Astrocyte of the spinal cord (primary cell): ENCODE measurements at regions not wholly inside any gene's neighbourhood (a gene's known extent, or its start where the extent isn't known, plus 50 kb on each side); places are given as distances from the start of the nearest gene placed in this dataset.
"Not testable (repeated sequence)": the region's sequence is repeated elsewhere in the genome, so short reads cannot be mapped to it uniquely, and the experiment has no call there.

ENCODE experiments used
- DNase-seq: peaks from one replicate; pipeline ENCODE4 v3.0.0; 2011; ENCODE audit warnings: low read depth, low spot score
- H3K4me3 ChIP-seq: 2 replicates; pipeline ENCODE4 v1.5.1; 2011; ENCODE audit warnings: low read depth, mild to moderate bottlenecking, low read length, moderate library complexity
- in situ Hi-C: cut with HindIII; loops from 2 replicates; pipeline ENCODE4 v1.10.0; 2017; ENCODE audit warnings: low sequenced_read_pairs
- TF ChIP-seq, protein P1 (sequence below): IDR thresholded peaks from 2 replicates; pipeline ENCODE4 v1.5.1; 2012; ENCODE audit warnings: low read depth, mild to moderate bottlenecking, low read length, inconsistent platforms

DNA sequence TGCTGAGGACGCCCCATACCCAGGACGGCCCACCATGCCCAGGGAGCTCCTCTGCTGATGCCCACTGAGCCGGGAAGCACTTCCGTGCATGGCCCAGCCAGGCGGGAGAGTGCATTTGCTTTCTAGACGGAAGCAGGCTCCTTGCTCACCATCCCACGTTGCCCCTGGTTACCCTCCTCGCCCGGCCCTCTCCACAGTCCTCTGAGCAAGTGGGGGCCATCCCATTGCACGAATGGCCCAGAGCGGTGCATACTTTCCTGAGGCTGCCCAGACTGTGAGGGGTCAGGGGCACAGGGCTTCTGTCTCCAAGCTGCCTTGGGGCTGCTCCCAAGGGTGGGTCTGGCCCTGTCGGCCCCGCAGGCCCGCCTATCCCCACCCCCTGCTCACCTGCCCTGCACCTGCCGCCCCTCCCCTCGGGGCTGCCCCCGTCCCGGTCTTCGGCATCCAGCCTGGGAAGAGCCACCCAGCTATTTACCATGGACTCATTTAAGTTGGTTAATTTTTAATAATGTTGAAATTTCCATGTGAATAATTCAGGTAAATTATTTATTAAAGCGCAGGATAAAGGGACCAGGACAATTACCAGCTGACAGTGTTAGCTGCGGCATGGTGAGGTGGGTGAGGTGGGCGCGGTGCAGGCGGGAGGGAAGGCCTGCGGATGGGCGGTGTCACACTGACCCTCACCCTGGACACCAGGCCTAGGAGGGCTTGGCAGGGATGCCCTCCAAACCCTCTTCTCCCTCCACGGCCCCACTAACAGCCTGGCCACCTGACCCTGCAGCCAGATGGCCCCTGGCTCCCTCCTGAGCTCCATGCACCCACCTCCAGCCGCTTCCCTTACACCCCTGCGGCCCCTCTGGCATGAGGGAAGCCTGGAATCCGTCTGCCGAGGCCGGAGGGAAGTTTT is 104.4 kb downstream of the MICALL2 start:
- no peak for DNase-seq

DNA sequence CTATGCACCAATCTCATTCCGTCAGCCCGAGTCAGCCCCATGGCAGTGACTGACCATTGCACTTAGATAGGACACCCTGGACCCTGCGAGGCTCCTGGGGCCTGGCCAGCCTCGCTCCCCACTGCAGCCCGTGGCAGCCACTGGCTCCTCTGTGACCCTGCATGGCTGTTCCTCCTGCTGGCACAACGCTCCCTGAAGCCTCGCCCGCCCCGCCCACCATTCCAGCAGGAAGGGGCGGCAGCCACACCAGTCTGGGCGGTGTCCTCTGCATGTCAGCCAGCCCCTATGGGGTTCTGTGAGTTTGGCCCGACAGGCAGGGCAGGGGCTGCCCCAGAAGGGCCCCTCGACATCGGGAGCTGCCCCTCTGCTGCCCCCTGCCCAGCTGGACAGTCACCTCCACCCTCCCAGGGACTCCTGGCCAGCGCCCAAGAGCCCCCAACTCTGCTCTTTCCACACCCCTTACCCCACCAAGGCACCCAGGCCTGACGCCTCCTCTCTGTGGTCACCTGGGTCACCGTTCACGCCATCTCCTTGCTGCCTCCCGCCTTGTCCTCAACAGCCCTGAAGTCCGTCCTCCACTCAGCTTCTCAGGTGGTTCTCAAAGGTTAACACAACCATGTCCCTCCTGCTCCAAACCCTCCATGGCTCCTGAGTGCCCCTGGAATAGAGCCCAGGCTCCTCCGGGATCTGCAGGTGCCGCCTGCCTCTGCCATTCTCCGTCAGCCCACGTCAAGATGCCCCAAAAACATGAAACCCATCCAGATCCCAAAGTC is 103.5 kb downstream of the MICALL2 start:
- H3K4me3 ChIP-seq, result no peak overlapping the region
- in situ Hi-C loops, result no loop called here
- DNase-seq, result no peak
- TF ChIP-seq, protein P1, sequence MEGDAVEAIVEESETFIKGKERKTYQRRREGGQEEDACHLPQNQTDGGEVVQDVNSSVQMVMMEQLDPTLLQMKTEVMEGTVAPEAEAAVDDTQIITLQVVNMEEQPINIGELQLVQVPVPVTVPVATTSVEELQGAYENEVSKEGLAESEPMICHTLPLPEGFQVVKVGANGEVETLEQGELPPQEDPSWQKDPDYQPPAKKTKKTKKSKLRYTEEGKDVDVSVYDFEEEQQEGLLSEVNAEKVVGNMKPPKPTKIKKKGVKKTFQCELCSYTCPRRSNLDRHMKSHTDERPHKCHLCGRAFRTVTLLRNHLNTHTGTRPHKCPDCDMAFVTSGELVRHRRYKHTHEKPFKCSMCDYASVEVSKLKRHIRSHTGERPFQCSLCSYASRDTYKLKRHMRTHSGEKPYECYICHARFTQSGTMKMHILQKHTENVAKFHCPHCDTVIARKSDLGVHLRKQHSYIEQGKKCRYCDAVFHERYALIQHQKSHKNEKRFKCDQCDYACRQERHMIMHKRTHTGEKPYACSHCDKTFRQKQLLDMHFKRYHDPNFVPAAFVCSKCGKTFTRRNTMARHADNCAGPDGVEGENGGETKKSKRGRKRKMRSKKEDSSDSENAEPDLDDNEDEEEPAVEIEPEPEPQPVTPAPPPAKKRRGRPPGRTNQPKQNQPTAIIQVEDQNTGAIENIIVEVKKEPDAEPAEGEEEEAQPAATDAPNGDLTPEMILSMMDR, result no peak

More for the DNA sequence above, 104.4 kb downstream of the MICALL2 start:
- TF ChIP-seq, protein P1, result no peak
- in situ Hi-C loops, result no loop called here
- H3K4me3 ChIP-seq, result no peak overlapping the region

DNA sequence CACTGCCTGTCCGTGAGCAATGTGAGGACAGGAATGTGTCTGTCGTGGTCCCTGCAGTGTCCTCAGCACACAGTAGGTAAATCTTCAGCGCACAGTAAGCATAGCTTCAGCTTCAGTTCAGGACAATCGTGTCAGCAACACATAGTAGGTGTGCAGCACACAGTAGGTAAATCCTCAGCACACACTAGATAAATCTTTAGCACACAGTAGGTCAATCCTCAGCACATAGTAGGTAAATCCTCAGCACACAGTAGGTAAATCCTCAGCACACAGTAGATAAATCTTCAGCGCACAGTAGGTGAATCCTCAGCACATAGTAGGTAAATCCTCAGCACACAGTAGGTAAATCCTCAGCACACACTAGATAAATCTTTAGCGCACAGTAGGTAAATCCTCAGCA is 102.4 kb downstream of the MICALL2 start:
- H3K4me3 ChIP-seq, DNase-seq, in situ Hi-C loops: not testable (repeated sequence)

GRCh38 chr7:1357260-1357600 is 102.0 kb downstream of the MICALL2 start:
- in situ Hi-C loops, DNase-seq, H3K4me3 ChIP-seq: not testable (repeated sequence)

- in situ Hi-C loops, result no loop called here
- DNase-seq, result no peak
- no peak overlapping the region for H3K4me3 ChIP-seq
- TF ChIP-seq, protein P1, result no peak
These were observed 101.5 kb downstream of the MICALL2 start for GRCh38 chr7:1357601-1358271.

DNA sequence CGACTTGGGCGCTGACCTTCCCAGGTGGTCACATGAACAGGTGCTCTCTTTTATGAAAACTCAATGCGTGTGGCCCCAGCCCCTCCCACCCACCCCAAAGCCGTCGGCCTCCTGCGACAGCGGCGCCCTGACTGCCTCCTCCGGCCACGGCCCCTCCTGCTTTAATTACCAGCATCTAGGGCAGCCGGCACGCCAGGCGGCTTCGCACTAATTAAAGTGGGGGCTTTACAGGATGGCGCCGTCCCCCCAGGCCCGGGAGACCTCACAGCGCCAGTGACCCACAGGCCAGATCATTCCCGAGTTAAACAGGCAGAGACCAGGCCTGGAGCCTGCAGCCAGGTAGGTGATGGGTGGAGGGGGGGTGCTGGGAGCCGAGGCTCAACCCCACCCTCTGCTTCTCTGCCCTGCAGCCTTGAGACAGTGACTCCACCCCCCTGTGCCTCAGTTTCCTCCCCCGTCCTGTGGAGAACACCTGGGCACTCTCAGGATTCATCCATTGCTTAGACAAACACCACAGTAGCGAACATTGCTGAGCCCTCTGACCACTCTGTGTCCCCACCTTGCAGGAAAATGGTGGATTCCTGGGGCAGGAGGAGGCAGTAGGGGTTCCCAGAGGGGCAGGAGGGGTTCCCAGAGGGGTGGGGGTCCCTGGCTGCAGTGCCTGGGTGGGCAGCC is 100.8 kb downstream of the MICALL2 start:
- no peak overlapping the region for H3K4me3 ChIP-seq
- TF ChIP-seq, protein P1, result no peak
- no peak for DNase-seq
- in situ Hi-C loops, result no loop called here

DNA sequence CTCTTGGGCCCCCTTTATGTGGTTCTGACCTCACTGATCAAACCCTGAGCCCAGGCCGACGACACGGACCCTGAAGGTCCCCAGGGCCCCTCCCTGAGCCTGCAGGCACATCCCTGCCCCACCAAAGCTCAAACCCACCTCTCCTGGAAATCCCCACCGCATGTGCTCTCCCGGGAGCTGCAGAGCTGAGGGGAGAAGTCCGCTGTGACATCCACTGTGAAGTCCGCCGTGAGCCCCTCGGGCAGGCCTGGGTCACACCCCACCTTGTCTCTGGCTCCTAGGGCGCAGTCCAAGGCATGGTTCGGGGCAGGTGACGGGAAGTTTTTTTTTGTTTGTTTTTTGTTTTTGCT is 100.2 kb downstream of the MICALL2 start:
- in situ Hi-C loops, result no loop called here
- TF ChIP-seq, protein P1, result no peak
- no peak overlapping the region for H3K4me3 ChIP-seq
- no peak for DNase-seq
